Naive thymus-derived CD4-positive, alpha-beta T cell (primary cell): ENCODE measurements at regions not wholly inside any gene's neighbourhood (a gene's known extent, or its start where the extent isn't known, plus 50 kb on each side); places are given as distances from the start of the nearest gene placed in this dataset.

Experiments
- ATAC-seq: fragments of 150-1000 bp; cut with Tn5 transposase; 2 replicates; pipeline ENCODE4 v1.10.0; 2021; ENCODE audit warnings: mild to moderate bottlenecking, moderate library complexity
- CTCF ChIA-PET: fragments of 350-600 bp; sonication (Branson Sonifier 250); formaldehyde crosslinking; loops from one replicate; lab custom pipeline; 2021; ENCODE audit warnings: antibody characterized with exemption; lab: Charles Lee
- POLR2A ChIA-PET: fragments of 350-600 bp; sonication (Branson Sonifier 250); formaldehyde crosslinking; loops from one replicate; lab custom pipeline; 2021; ENCODE audit warnings: antibody characterized with exemption, inconsistent platforms; lab: Charles Lee
- DNase-seq, 9 donors: peaks; one replicate each; pipeline versions ENCODE4 v3.0.0 to v3.0.0-alpha.2; 2020 to 2022; ENCODE audit warnings: mixed read lengths in 1 of 9
- H3K27ac ChIP-seq: one replicate; pipeline ENCODE4 v1.7.0; 2013; ENCODE audit warnings: mild to moderate bottlenecking, low read depth, low read length, moderate library complexity
- H3K27me3 ChIP-seq, 2 donors: one replicate each; pipeline ENCODE4 v1.7.0; 2013; ENCODE audit warnings: low read length in 2 of 2, mild to moderate bottlenecking in 2 of 2, moderate library complexity in 2 of 2; ENCODE audit not compliant: control insufficient read depth in 2 of 2, insufficient read depth in 2 of 2
- H3K36me3 ChIP-seq, 3 experiments: 1 replicate in 2 of 3; 2 replicates in 1 of 3; pipeline ENCODE4 v1.7.0; 2013; ENCODE audit warnings: low read length in 3 of 3, mild to moderate bottlenecking in 3 of 3, moderate library complexity in 1 of 3; ENCODE audit not compliant: insufficient read depth in 3 of 3, control insufficient read depth in 2 of 3
- H3K4me1 ChIP-seq, 2 donors: one replicate each; pipeline ENCODE4 v1.7.0; 2013; ENCODE audit warnings: low read length in 2 of 2, mild to moderate bottlenecking in 2 of 2, moderate library complexity in 1 of 2; ENCODE audit not compliant: control insufficient read depth in 2 of 2, insufficient read depth in 2 of 2
- H3K4me3 ChIP-seq: 2 replicates; pipeline ENCODE4 v1.7.0; 2013; ENCODE audit warnings: mild to moderate bottlenecking, low read length
- H3K9me3 ChIP-seq, 3 experiments: 1 replicate in 2 of 3; 2 replicates in 1 of 3; pipeline ENCODE4 v1.7.0; 2013; ENCODE audit warnings: low read length in 3 of 3; ENCODE audit not compliant: control insufficient read depth in 2 of 3
- H3K27ac Mint-ChIP-seq, 9 donors: one replicate each; pipeline ENCODE4 v1.8.0; 2020 to 2022; ENCODE audit warnings: mixed read lengths in 9 of 9, mild to moderate bottlenecking in 8 of 9, moderate library complexity in 5 of 9, inconsistent platforms in 2 of 9
- H3K27me3 Mint-ChIP-seq, 5 donors: one replicate each; pipeline ENCODE4 v1.8.0; 2021 to 2022; ENCODE audit warnings: mixed read lengths in 5 of 5, mild to moderate bottlenecking in 1 of 5
- H3K36me3 Mint-ChIP-seq, 5 donors: one replicate each; pipeline ENCODE4 v1.8.0; 2020 to 2022; ENCODE audit warnings: mixed read lengths in 5 of 5, mild to moderate bottlenecking in 3 of 5, inconsistent platforms in 1 of 5
- H3K4me1 Mint-ChIP-seq, 7 donors: one replicate each; pipeline ENCODE4 v1.8.0; 2020 to 2022; ENCODE audit warnings: mixed read lengths in 7 of 7, mild to moderate bottlenecking in 3 of 7, inconsistent platforms in 1 of 7
- H3K4me3 Mint-ChIP-seq, 10 donors: one replicate each; pipeline ENCODE4 v1.8.0; 2020 to 2022; ENCODE audit warnings: mild to moderate bottlenecking in 10 of 10, mixed read lengths in 10 of 10, moderate library complexity in 6 of 10, inconsistent platforms in 2 of 10
- H3K9me3 Mint-ChIP-seq, 11 donors: one replicate each; pipeline ENCODE4 v1.8.0; 2020 to 2022; ENCODE audit warnings: mixed read lengths in 11 of 11, mild to moderate bottlenecking in 4 of 11, inconsistent platforms in 1 of 11, moderate library complexity in 1 of 11
- intact Hi-C, 2 donors: fragments of 100-400 bp; cut with micrococcal nuclease; formaldehyde crosslinking; loops; one replicate each; pipeline ENCODE4 v1.15.1; 2023

DNA sequence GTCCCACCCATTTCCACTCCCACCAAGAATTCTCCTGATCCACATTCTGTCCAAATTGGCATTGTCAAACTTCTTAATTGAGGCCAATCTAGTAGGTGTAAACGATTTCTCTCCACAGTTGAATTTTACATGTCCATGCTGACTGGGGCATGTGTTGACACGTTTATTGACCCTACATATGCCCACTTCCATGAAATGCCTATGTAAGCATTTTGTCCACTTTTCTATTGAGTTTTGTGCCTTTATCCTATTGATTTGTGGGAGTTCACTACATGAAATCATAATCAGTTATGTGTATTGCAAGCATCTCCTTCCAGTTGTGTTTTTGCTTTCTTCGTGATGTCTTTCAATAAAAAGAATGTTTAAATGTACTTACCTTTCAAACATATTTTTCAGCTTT, 141.7 kb upstream of the NSMCE3 start:
- H3K36me3 Mint-ChIP-seq = no peaks in the 10 kb centered on the region
- H3K4me3 Mint-ChIP-seq = no peak overlapping the region
- Histone ChIP-seq H3K4me1 (no peaks in the 10 kb centered on the region), H3K9me3 (no peaks in the 10 kb centered on the region), H3K27ac (no peak overlapping the region), H3K4me3 (no peak overlapping the region), H3K27me3 (no peaks in the 10 kb centered on the region), H3K36me3 (no peaks in the 10 kb centered on the region)
- ATAC-seq (no peak), DNase-seq (no peak)
- H3K27me3 Mint-ChIP-seq = peaks cover 3 to 37% (median 21%) of the 10 kb centered on the region in 5 donors
- ChIA-PET POLR2A (no interaction called here), CTCF (no interaction called here)
- H3K4me1 Mint-ChIP-seq = no peaks in the 10 kb centered on the region
- H3K27ac Mint-ChIP-seq = no peak overlapping the region
- peaks cover 0 to 6% (median 0%) of the 10 kb centered on the region in 11 donors for H3K9me3 Mint-ChIP-seq
- intact Hi-C loops = no loop called here

DNA sequence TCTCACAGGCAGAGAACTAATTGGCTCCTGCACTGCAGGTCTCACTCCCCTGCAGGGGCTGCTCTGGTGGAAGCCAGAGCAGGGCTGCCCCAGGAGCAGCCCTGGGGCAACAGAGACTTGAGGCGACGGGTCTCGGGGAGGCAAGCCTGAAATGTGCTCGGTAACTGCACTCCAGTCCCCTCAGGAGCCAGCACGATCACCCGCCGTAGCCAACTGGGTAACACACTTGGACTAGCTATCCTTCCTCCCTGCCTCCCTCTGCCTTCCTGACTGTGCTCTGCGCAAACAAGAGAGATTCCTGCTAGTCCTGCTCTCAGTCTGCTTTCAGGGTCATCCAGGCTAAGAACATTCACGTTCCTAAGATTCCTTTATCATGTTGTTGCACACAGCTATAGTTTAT, 140.7 kb upstream of the NSMCE3 start:
- H3K27me3 ChIP-seq = no peaks in the 10 kb centered on the region
- Mint-ChIP-seq H3K36me3 (no peaks in the 10 kb centered on the region), H3K9me3 (peaks cover 0 to 3% (median 0%) of the 10 kb centered on the region in 11 donors), H3K27ac (no peak overlapping the region), H3K27me3 (peaks cover 3 to 37% (median 21%) of the 10 kb centered on the region in 5 donors), H3K4me1 (no peaks in the 10 kb centered on the region), H3K4me3 (no peak overlapping the region)
- ChIA-PET CTCF (no interaction called here), POLR2A (no interaction called here)
- H3K27ac ChIP-seq = no peak overlapping the region
- H3K4me3 ChIP-seq = no peak overlapping the region
- DNase-seq (no peak), ATAC-seq (no peak)
- H3K4me1 ChIP-seq = no peaks in the 10 kb centered on the region
- intact Hi-C loops = no loop called here
- H3K36me3 ChIP-seq = no peaks in the 10 kb centered on the region
- H3K9me3 ChIP-seq = no peaks in the 10 kb centered on the region

DNA sequence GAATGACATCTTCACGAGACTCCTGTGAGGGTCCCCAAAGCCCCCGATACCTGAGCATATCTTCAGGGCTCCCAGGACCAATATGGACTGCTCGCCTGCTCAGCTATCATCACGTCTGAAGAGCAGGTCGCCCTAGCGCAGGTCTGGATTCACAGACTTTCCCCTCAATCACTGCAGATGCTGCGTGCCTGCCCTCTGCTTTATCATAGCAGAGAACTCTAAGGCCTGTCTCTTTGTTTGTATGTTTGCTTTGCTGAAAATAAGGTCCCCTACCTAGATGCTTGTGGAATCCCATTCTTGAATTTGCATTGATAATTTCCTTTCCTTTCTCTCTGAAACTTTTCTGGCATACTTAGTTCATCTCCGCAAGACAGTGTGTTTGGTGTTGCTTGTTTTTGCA, 140.3 kb upstream of the NSMCE3 start:
- H3K27ac ChIP-seq = no peak overlapping the region
- intact Hi-C loops = no loop called here
- Mint-ChIP-seq H3K27me3 (peaks cover 3 to 39% (median 21%) of the 10 kb centered on the region in 5 donors), H3K9me3 (peaks cover 0 to 3% (median 0%) of the 10 kb centered on the region in 11 donors), H3K27ac (no peak overlapping the region), H3K36me3 (no peaks in the 10 kb centered on the region), H3K4me3 (no peak overlapping the region), H3K4me1 (no peaks in the 10 kb centered on the region)
- no peaks in the 10 kb centered on the region for H3K36me3 ChIP-seq
- ATAC-seq (no peak), DNase-seq (no peak)
- H3K4me1 ChIP-seq = no peaks in the 10 kb centered on the region
- CTCF ChIA-PET = no interaction called here
- no peaks in the 10 kb centered on the region for H3K27me3 ChIP-seq
- H3K9me3 ChIP-seq = no peaks in the 10 kb centered on the region
- POLR2A ChIA-PET = no interaction called here
- no peak overlapping the region for H3K4me3 ChIP-seq

DNA sequence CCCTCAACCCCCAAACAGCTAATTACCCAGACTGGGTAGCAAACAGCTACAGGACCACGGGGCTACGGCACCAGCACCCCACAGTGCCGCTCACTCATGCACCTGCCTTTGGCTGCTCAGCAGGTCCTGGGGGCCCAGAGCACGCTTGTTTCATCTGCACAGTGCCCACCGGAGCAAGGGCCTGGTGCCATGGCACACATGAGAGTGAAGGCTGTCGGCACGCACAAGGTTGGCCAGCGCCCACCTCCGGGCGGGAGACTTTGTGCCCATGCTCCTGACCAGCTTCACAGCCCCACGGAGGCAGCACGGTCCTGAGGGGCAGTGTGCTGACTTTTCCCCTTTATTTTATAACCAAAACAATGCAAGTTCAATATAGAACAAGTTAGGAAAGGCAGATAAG, 135.9 kb upstream of the NSMCE3 start:
- POLR2A ChIA-PET = no interaction called here

DNA sequence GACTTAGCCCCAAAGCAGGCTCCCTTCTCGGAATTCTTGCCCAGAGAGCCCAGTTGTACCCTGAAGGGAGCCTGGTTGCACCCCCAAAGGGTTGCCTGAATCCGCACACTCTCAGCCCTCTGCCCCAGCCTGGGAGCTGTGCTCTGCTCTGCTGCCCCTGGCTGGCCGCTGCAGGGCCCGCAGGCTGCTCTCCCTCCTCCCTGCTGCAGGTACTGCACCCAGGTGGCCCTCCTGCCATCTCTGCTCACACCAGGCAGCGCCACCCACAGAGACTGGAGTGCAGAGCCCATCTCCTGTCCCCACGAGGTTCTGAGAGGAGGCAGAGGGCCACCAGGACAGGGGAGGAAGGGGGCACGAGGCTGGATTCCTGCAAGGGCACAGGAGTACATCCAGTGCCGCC, 134.2 kb upstream of the NSMCE3 start:
- no peaks in the 10 kb centered on the region for H3K27me3 ChIP-seq
- intact Hi-C loops = no loop called here
- ChIA-PET CTCF (no interaction called here), POLR2A (no interaction called here)
- H3K4me1 ChIP-seq = no peaks in the 10 kb centered on the region
- Mint-ChIP-seq H3K4me3 (no peak overlapping the region), H3K4me1 (no peaks in the 10 kb centered on the region), H3K27me3 (peaks cover 0 to 24% (median 19%) of the 10 kb centered on the region in 5 donors), H3K27ac (no peak overlapping the region), H3K36me3 (no peaks in the 10 kb centered on the region), H3K9me3 (no peaks in the 10 kb centered on the region)
- no peaks in the 10 kb centered on the region for H3K9me3 ChIP-seq
- H3K27ac ChIP-seq = no peak overlapping the region
- DNase-seq = no peak
- no peaks in the 10 kb centered on the region for H3K36me3 ChIP-seq
- no peak overlapping the region for H3K4me3 ChIP-seq
- no peak for ATAC-seq

More for the DNA sequence above, 135.9 kb upstream of the NSMCE3 start:
- Histone ChIP-seq H3K36me3 (no peaks in the 10 kb centered on the region), H3K27me3 (no peaks in the 10 kb centered on the region), H3K4me1 (no peaks in the 10 kb centered on the region), H3K9me3 (no peaks in the 10 kb centered on the region), H3K4me3 (no peak overlapping the region), H3K27ac (no peak overlapping the region)
- DNase-seq (no peak), ATAC-seq (no peak)
- intact Hi-C loops = no loop called here
- H3K36me3 Mint-ChIP-seq = no peaks in the 10 kb centered on the region
- peaks cover 0 to 22% (median 14%) of the 10 kb centered on the region in 5 donors for H3K27me3 Mint-ChIP-seq
- H3K9me3 Mint-ChIP-seq = no peaks in the 10 kb centered on the region
- H3K27ac Mint-ChIP-seq = no peak overlapping the region
- no peaks in the 10 kb centered on the region for H3K4me1 Mint-ChIP-seq
- CTCF ChIA-PET = no interaction called here
- H3K4me3 Mint-ChIP-seq = no peak overlapping the region

DNA sequence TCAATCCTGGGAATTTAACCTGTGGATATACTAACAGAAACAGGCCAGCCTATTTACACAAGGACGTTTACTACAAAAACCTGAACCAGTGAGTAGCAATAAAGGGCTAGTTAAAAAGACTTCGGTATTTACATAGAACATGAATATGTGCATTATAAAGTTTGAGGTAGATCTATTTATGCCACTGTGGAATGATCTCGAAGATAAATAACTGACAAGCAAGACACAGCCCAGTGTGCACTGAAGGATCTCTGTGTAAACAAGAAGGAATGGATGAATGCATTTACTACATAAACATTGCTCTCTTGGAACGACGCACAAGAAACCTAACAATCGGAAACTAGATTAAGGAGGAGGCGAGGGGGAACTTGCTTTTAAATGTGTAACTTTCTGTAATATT, 132.0 kb upstream of the NSMCE3 start:
- POLR2A ChIA-PET = no interaction called here
- no peak overlapping the region for H3K4me3 Mint-ChIP-seq

GRCh38 chr15:29400701-29401100, 131.1 kb upstream of the NSMCE3 start:
- H3K27ac Mint-ChIP-seq = no peak overlapping the region
- DNase-seq = no peak
- intact Hi-C loops = no loop called here
- ChIA-PET CTCF (no interaction called here), POLR2A (no interaction called here)
- peaks cover 0 to 5% (median 0%) of the 10 kb centered on the region in 5 donors for H3K36me3 Mint-ChIP-seq
- Histone ChIP-seq H3K27ac (no peak overlapping the region), H3K9me3 (no peaks in the 10 kb centered on the region), H3K4me1 (no peaks in the 10 kb centered on the region), H3K4me3 (no peak overlapping the region), H3K36me3 (no peaks in the 10 kb centered on the region), H3K27me3 (no peaks in the 10 kb centered on the region)
- H3K27me3 Mint-ChIP-seq = peaks cover 2 to 41% (median 27%) of the 10 kb centered on the region in 5 donors
- no peak overlapping the region for H3K4me3 Mint-ChIP-seq
- H3K9me3 Mint-ChIP-seq = no peaks in the 10 kb centered on the region
- no peaks in the 10 kb centered on the region for H3K4me1 Mint-ChIP-seq
- no peak for ATAC-seq

More for the DNA sequence above, 132.0 kb upstream of the NSMCE3 start:
- DNase-seq = no peak
- no peak for ATAC-seq
- Histone ChIP-seq H3K4me1 (no peaks in the 10 kb centered on the region), H3K4me3 (no peak overlapping the region), H3K36me3 (no peaks in the 10 kb centered on the region), H3K27me3 (no peaks in the 10 kb centered on the region), H3K9me3 (no peaks in the 10 kb centered on the region), H3K27ac (no peak overlapping the region)
- Mint-ChIP-seq H3K9me3 (no peaks in the 10 kb centered on the region), H3K4me1 (no peaks in the 10 kb centered on the region), H3K36me3 (no peaks in the 10 kb centered on the region), H3K27me3 (peaks cover 2 to 35% (median 23%) of the 10 kb centered on the region in 5 donors), H3K27ac (no peak overlapping the region)
- CTCF ChIA-PET = no interaction called here
- intact Hi-C loops = no loop called here
